ENCODE measurements at regions not wholly inside any gene's neighbourhood (a gene's known extent, or its start where the extent isn't known, plus 50 kb on each side); places are given as distances from the start of the nearest gene placed in this dataset.
A peak's percentile ranks its signal among the peaks of the same experiment; 100 is the strongest.
"Not testable (repeated sequence)": the region's sequence is repeated elsewhere in the genome, so short reads cannot be mapped to it uniquely, and the experiment has no call there.

DNA sequence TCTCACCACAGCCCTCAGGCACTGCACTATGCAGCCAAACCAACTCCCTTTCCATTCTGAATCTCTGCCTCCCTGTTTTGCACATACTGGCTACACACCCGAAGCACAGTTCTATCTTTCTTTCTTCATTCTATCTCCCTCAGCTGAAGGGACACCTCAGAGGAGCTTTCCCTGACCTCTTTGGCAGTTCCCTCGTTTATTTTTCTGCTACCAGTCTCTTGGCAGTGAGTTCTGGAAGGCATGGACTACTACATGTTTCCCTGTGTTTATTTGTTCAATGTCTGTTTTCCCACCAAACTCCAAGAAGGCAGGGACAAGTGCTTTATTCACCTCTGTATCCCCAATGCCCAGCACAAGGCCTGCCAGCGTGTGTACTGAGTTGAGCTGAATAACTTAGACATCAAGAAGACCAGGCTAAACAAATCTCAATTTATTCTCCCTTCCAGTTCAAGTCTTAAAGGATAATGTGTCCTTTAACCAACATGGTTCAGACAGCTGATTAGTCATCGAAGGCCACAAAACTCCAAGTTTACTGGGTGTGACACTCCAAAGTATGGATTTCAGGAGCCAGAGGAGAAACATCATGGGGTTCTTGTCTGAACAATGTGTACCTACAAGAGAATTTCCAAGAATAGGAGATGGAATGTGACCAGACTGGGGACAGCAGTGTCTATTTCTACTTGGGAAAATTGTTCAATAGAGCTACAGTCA lies 260.1 kb upstream of the CTNNB1 start:
- no peak for DNase-seq (ENCODE audit: low spot score)

DNA sequence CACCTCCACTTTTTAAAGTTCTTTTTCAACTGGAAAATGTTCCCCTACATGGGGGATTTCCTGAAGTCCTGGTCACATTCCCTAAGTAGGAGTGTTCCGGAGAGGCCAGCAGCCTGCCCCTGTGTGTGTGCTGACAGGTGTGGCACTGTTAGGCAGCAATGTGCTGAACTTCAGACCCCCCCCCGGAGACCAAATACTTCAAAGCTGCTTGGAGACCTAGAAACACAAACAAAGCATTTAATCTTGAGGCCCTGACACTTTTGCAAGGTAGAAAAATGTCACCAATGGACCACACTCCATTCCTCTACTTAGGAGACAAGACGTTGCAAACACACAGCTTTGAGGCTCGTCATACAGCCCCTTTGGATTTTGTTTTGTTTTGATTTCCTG lies 259.6 kb upstream of the CTNNB1 start:
- DNase-seq (ENCODE audit: low spot score), result no peak

DNA sequence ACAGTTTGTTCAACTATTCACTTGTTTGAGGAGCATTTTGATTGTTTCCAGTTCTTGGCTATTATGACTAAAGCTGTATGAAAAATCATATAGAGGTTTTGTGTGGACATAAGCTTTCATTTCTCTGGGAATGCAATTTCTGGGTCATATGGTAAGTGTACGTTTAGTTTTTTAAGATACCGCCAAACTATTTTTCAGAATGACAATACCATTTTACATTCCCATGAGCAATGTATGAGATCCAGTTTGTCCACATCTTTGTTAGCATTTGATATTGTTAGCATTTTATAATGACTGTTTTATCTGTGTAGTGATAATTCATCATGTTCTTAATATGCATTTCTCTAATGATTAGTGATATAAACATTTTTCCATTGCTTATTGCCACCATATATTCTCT lies 258.7 kb upstream of the CTNNB1 start:
- no peak for DNase-seq (ENCODE audit: low spot score)

DNA sequence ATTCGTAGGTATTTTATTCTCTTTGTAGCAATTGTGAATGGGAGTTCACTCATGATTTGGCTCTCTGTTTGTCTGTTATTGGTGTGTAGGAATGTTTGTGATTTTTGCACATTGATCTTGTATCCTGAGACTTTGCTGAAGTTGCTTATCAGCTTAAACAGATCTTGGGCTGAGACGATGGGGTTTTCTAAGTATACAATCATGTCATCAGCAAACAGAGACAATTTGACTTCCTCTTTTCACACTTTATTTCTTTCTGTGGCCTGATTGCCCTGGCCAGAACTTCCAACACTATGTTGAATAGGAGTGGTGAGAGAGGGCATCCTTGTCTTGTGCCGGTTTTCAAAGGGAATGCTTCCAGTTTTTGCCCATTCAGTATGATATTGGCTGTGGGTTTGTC lies 252.3 kb upstream of the CTNNB1 start:
- DNase-seq (ENCODE audit: low spot score), result not testable (repeated sequence)

DNA sequence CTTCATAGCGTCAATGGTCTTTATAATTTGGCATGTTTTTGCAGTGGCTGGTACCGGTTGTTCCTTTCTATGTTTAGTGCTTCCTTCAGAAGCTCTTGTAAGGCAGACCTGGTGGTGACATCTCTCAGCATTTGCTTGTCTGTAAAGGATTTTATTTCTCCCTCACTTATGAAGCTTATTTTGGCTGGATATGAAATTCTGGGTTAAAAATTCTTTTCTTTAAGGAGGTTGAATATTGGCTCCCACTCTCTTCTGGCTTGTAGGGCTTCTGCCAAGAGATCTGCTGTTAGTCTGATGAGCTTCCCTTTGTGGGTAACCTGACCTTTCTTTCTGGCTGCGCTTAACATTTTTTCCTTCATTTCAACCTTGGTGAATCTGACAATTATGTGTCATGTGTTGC lies 250.0 kb upstream of the CTNNB1 start:
- DNase-seq (ENCODE audit: low spot score), result not testable (repeated sequence)

DNA sequence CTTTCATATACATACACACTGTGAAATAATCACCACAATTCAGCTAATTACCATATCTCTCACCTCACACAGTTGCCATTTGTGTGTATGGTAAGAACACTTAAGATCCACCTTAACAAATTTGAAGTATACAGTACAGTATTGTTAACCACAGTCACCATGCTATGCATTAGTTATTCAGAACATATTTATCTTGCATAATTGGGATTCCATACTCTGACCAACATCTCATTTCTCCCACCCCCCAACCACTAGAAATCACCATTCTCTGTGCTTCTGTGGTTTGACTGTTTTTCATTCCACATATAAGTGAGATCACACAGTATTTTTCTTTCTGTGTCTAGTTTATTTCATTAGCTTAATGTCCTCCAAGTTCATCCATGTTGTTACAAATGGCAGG lies 247.7 kb upstream of the CTNNB1 start:
- DNase-seq (ENCODE audit: low spot score), result no peak

DNA sequence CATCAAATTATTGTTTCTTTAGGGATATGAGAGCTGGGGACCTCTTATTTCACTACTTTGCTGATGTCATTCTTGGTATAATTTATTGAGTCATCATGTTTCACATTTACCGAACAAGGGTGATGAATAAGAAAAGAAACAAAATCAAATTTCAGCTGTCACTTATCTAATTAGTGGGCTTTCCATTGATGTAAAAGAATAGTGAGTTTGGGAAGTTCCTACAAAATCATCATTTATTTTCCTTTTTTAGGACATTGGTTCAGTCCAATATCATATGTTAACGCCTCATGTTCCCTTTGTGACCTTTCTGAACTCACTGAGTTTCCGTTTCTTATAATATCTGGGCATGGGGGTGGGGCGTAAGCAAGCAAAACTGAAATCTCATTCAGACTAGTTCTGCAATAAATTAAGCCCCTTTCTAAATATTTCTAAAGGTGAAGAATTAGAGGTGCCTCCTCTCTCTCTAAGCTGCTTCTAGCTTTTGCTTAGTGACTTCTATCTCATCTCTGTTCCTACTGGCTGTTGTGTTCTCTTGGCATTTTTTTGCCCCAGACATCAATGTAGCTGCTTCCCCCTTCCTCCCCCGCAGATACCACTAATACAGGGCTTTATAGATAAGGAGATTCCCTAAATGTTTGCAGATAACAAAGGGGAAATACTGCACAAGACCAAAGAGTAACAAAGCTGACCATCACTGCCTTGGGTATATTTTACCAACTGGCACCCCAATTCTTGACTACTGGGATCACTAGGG lies 238.0 kb upstream of the CTNNB1 start:
- DNase-seq (ENCODE audit: low spot score), result no peak

DNA sequence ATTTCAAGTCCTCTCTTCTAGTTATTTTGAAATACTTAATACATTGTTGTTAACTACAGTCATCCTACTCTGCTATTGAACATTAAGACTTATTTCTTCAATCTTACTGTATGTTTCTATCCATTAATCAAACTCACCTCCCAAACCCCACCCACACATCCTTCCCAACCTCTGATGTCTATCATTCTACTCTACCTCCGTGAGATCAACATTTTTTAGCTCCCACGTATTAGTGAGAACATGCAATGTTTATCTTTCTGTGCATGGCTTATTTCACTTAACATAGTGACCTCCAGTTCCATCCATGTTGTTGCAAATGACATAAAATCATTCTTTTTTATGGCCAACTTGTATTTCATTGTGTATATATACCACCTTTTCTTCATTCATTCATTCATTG lies 236.6 kb upstream of the CTNNB1 start:
- DNase-seq (ENCODE audit: low spot score), result no peak

DNA sequence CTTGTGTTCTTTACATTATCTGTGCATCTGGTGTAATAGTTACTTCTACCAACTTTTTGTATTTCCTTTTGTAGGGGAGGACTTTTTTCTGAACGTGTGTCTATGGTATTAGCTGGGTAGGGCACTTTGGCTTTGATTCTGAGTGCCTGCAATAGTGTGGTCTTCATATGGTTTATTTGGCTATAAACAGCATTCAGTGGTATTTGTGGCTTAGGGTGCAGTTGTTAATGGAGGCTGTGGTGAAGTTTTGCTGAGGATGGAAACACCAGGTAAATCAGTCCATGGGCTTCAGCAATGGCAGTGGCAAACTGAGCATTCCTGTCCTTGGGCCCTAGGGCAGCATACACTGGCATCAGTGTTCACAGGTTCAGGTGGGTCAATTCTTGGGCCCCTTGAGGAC lies 230.6 kb upstream of the CTNNB1 start:
- no peak for DNase-seq (ENCODE audit: low spot score)

DNA sequence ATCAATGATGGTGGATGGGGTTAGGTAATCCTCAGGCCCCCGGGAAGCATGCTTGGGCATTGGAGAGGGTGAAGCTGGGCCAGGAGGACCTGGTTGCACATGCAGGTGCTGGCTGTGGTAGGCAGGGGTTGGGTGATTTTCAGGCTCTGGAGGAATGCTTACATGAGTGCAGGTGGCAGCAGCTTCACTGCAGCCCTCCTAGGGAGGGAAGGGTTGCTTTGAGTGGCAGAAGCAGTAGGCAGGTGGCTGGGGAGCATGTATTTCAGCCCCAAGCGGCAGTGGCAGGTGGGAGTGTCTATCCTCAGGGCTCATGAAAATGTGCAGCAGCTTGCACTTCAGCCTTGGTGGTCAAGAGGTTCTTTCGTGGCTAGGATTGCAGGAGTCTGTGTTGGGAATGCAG lies 230.0 kb upstream of the CTNNB1 start:
- DNase-seq (ENCODE audit: low spot score), result no peak

DNA sequence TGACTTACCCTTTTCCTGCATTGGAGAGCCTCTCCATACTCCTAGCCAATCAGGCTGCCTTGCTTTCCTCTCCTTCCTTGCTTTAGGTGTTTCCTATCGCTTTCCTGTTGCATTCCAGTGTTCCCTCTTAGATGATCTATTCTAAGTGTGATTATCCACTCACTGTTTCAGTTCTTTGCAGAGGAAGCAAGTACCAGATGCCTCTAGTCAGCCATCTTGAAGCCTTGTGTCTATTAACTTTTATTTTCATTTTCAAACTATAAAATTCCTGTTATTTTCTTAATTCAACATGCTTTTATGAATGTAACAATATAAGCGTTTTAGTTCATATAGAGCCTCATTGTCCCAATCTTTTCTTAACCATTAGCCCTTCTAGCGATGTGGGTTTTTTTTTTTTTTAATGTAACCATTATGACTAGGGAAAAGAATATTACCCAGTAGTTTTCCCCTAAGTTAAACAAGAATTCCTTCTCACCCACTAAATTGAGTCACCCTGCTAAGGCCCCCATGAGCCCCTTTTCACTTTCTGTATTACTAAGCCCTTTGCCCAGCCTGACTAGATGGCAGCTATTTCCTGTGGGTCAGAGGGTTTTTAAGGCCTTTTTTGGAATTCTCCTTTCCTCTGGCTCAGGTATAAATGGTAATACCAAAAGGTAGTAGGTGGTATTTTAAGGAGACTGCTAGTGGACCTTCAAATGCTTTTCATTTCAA lies 229.4 kb upstream of the CTNNB1 start:
- DNase-seq (ENCODE audit: low spot score), result no peak

DNA sequence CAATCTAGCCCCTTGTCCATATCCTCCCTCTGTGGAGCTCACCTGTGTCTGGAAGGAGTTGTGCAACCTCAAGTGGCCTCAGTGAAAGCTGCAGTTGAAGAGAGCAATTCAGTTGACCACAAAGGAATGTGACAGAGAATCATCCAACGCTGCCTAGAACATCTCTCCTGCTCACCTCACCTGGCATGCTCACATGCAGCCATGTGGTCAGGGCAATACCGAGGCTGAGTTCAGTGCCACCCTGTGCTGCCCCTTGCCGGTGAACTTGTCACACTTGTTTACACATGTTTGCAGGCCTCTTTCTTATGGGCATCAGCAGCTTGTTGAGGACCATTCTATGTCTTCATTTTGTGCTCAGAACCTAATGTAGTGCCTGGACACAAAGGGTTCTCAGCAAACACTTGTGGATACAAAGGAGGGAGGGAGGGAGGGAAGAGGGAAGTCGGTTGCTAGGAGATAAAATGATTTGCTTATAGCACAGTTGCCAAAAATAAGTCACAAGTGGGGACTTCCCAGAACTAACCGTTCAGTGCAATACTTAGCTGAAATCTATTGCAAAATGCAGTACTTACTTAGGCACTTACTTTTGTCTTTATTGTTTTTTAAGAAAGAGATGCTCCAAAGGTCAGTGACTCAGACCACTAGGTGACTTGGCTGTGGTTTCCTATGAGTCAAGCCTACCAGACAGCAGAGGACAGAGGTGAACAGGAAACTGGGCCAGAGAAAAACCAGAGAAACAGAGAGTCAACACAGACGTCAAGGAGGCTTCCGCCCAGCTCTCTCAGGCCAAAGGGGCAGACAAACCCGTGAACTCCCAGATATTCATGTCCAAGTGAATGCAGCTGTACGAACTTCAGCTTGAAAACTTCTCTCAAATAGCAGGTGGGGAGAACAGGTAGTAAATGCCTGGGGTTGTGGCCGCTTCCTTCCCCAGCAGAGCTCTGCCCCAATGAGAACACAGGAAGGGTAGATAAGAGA lies 227.8 kb upstream of the CTNNB1 start:
- DNase-seq (ENCODE audit: low spot score), result no peak

DNA sequence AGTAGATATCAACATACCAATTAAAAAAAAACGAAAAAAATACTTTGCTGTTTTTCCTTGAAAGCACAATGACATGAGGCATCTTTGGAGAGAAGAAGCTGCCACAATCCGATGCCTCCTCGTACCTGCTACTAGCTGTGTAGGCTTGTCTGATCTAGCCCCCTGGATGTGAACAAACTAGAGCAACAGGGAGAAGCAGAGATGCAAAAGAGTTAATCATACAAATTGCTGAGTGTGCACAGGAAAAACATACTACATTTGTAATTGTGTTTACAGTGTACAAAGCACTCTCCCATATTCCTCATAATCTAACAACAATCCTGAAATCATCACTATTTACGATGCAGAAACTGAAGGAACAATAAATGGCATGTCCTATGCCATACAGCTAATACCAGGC lies 227.0 kb upstream of the CTNNB1 start:
- DNase-seq (ENCODE audit: low spot score), result no peak

DNA sequence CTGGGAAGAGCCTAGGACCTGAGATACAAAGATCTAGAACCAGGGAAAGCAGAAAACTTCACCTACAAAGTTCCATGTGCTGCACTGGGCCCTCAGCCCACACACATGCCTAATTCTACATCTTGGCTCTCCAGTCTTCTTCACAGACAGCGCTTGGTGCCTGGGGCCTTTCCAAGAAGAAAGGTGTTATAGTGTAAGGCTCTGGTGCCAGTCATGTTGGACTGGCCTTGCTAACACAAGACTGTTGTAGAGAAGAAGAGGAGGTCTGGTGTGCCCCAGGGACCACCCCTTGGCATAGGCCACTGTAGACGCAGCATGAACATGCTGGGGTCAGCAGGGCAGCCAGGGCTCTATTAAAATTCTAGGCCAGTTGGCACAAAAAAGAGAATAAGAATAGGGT lies 226.2 kb upstream of the CTNNB1 start:
- DNase-seq (ENCODE audit: low spot score), result no peak

DNA sequence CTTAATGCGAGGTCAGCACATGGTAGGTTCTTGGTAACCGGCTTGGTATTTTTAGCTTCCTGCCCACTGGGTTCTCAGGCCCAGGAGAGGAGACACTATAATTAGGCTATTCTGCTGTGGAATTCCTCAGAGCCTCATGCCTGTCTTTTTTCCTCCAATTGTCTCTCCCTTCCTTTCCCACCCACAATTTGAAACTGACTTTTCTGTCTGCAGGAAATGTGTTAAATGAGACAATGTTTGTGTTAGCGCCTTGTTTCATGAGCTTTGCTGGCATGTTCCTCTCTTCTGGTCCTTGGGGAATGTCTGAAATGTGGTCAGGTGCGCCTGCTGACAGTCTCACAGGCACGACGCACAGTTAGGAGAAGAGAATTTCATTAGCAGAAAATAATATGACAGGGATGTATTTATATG lies 223.6 kb upstream of the CTNNB1 start:
- no peak for DNase-seq (ENCODE audit: low spot score)

DNA sequence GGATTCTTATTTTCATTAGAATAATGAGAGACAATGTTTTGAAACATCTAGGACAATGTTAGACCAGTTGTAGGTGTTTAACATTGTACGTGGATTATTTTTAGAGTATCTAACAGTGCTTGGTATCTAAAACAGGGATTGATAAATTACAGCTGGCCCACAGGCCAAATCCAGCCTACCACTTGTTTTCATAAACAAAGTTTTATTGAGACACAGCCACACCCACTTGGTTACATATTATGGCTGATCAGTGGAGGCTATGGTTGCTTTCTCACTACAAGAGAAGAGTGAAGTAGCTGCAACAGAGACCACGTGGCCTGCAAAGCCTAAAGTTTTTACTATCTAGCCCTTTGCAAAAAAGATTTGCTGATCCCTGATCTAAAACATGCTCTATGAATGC lies 223.1 kb upstream of the CTNNB1 start:
- no peak for DNase-seq (ENCODE audit: low spot score)

DNA sequence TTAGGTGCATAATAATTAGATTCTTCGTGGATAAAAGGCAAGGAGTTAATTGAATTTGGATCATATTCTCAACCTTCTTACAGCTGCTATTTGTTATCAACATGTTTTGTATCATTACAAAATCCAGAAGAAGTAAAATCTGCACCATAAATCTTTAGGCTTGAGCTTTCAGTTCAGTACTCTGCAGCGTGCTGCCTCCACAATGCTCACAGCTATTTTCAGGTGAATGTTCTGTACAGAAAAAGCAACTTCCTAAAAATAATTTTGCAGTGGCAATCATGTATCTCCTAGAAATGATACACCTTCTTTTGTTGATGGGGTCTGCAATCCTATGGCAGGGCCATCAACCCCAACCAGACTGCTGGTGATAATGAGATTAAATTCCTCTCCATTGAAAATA lies 220.9 kb upstream of the CTNNB1 start:
- DNase-seq (ENCODE audit: low spot score), result no peak

DNA sequence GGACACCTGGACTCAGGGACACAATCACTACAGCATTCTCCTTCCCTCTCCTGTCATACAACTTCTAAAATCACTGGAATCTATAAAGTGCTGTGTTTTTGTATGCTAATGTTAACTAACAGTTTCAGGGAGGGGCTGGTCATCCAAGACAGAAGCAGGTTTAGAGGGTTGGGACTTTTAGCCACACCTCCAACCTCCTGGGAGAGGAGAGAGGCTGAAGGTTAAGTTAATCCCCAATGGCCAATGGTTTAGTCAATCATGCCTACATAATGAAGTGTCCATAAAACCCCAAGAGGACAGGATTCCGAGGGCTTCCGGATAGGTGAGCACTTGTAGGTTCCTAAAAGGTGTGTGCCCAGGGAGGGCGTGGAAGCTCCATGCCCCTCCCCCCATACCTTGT lies 219.3 kb upstream of the CTNNB1 start:
- DNase-seq (ENCODE audit: low spot score), result no peak

DNA sequence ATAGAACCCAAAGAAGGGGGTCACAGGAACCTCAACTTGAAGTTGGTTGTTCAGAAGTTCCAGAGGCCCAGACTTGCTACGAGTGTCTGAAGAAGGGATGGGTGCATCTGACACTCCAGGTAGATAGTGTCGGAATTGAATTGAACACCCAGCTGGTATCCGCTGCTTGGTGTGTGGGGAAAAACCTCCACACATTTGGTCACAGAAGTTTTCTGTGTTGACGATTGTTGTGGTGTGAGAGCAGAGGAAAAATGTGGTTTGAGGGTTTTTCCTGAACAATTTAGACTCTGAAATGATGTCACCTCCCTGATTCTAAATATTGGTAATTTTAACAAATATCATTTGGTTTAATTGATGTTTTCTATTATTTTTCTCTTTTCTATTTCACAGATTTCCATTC lies 218.8 kb upstream of the CTNNB1 start:
- no peak for DNase-seq (ENCODE audit: low spot score)

DNA sequence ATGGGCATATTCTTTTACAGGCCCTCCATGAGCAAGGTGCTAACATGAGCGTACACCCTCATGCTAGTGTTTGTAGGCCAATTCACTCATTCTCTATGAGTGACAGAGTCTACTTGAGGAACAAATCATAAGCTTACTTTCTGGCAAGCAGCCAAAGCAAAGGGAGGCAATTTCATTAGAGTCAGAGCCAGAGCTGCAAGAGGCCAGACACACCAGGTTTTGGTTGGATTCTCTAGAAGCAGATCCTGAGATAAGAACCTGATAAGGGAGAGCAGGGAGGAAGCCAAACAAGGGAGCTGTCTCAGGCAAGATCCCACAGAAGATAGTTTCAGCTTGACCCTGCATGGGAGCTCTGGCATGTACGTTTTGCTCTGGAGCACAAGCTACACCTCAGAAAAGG lies 214.1 kb upstream of the CTNNB1 start:
- DNase-seq (ENCODE audit: low spot score), result peak; percentile 97

DNA sequence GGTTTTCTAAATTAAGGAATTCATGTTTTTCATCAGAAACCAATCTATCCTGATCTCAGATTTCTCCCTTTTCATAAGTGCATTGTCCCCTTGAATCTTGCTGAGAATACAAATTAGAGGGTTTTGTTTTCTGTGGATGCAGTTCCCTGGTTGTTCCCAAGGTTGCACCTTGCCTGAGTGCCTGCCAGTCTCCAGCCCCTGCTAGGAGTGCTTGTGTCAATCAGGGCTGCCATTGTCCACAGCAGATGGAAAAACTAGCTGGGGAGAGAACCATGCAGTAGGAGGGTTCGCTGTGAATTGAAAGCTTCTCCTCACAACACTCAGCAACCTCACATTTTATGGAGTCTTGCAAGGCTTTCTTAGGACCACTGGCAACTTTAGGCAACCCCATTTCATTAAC lies 210.8 kb upstream of the CTNNB1 start:
- no peak for DNase-seq (ENCODE audit: low spot score)

Data from SK-N-DZ (cell line).